Putamen (tissue), 1 donor: ENCODE measurements at regions not wholly inside any gene's neighbourhood (a gene's known extent, or its start where the extent isn't known, plus 50 kb on each side); places are given as distances from the start of the nearest gene placed in this dataset.
"Not testable (repeated sequence)": the region's sequence is repeated elsewhere in the genome, so short reads cannot be mapped to it uniquely, and the experiment has no call there.

ENCODE experiments used
- DNase-seq: peaks from one replicate; pipeline ENCODE4 v3.0.0-alpha.2; 2016; ENCODE audit warnings: low spot score

DNA sequence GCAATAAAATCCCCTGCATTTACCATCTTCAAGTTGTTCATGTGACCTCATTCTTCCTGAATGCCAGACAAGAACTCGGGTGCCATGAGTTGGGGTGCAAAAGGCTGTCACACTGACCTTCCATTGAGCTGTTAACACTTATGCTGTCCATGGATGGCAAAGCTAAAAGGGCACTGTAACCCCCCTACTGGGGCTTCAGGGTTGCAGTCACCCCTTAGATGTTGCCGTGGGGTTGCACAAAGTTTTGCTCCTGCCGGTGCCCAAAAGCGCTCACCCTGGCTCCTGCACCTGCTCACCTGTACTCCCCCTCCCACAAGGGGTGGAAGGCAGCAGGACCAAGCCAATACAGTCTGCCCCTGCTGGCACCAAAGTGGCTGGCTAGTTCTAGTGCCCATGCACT is 208.2 kb downstream of the RHOU start:
- no peak for DNase-seq

DNA sequence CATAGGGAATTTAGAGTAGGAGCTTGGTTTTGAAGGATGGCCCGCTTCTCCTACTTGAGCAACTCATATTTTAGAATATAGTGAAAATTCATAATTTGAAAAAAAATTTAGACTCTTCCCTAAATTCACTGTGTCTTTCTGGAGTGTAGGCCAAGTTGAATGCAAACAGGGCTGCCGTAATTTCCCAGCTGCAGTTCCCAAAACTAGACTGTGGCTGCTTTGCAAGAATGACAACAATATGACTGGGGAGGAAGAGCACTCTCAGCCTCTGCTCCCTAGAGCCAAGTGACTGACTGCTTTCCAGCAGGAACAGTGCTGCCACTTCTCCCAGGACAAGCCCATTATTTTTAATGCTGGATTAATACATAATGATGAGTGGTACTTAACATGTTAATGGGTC is 209.0 kb downstream of the RHOU start:
- no peak for DNase-seq

DNA sequence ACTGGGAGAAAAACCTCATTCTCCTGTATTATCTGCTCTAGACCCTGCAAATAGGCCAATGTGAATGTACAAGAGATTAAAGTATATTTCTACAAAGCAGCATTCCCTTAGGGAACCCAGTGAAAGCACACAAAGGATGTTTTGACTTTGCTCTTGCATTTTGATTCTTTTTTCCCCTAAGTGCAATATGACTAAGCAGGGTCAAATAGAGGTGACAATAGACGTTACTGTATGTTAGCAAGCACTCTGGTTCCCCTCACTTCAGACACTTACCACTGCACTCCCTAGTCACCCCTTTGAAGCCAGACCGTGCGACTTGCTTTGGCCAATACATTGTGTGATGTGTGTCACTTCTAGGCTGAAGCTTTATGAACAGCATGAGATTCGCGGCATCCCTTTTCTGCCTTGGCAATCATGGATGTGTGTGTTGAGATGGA is 209.7 kb downstream of the RHOU start:
- DNase-seq = no peak

DNA sequence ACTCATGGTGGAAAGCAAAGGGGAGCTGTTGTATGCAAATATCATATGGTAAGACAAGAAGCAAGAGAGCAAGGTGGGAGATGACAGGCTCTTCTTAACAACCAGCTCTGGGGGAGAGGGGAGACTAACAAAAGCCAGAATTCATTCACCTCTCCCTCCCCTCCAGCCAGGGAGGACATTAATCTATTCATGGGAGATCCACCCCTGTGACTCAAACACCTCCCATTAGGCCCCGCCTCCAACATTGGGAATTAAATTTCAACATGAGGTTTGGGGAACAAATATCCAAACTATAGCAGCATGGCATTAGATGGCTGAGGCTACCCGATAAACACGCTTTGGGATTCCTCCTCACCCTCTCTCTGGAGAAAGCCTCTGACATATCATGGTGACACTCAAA is 210.6 kb downstream of the RHOU start:
- DNase-seq = no peak

DNA sequence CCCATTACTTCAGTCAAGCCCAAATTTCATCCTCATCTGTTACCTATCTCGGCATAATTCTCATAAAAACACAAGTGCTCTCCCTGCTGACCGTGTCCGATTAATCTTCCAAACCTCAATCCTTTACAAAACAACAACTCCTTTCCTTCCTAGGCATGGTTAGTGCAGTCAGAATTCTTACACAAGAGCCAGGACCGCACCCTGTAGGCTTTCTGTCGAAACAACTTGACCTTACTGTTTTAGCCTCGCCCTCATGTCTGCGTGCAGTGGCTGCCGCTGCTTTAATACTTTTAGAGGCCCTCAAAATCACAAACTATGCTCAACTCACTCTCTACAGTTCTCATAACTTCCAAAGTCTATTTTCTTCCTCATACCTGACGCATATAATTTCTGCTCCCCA is 214.3 kb downstream of the RHOU start:
- DNase-seq = not testable (repeated sequence)

DNA sequence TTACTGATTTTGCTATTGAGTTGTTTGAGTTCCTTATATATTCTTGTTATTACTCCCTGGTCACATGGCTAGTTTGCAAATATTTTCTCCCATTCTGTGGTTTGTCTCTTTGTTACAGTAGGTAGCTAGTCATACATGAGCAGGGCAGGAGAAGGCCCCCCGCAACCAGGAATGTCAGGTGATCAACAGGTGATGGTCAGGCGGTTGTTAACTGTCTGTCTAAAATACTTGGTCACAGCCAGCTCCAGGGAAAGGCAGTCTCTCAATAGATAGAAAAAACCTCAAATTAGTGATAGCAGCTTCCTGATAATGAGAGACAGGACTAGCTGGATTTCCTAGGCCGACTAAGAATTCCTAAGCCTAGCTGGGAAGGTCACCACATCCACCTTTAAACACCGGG is 217.9 kb downstream of the RHOU start:
- no peak for DNase-seq

DNA sequence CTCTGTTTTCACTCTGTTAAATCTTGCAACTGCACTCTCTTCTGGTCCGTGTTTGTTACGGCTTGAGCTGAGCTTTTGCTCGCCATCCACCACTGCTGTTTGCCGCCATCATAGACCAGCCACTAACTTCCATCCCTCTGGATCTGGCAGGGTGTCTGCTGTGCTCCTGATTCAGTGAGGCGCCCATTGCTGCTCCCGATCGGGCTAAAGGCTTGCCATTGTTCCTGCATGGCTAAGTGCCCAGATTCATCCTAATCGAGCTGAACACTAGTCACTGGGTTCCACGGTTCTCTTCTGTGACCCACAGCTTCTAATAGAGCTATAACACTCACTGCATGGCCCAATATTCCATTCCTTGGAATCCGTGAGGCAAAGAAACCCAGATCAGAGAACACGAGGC is 218.5 kb downstream of the RHOU start:
- DNase-seq = peak; percentile 86

DNA sequence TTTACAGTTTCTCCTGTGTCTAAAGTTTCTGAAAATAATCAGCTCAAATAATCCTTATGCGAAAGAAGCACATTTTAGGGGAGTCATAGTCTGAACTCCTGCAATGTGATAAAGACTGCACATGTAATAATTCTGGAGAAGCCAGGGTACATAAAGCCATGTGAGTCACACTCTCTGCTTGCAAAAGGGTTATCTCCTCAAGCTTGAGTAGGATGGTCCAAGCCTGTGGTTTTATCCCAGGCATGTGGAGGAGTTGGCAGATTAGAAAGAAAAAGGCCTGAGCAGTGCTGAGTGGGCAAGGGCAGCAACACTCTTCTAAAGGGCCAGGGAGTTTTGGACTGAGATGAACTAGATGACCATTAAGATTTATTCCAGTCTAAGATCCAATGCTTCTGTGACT is 220.4 kb downstream of the RHOU start:
- DNase-seq = no peak

DNA sequence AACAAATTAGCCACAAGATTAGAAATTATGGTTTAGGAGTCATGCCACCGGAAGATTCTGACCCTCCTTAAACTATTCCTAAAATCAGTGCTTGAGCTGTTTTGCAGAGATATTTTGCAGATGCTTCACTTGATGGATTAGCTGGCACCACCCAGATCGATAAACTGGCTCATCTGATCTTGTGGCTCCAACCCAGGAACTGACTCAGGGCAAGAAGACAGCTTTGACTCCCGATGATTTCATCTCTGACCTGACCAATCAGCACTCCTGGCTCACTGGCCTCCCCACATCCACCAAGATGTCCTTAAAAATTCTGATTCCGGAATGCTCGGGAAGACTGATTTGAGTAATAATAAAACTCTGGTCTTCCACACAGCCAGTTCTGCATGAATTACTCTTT is 221.6 kb downstream of the RHOU start:
- no peak for DNase-seq

DNA sequence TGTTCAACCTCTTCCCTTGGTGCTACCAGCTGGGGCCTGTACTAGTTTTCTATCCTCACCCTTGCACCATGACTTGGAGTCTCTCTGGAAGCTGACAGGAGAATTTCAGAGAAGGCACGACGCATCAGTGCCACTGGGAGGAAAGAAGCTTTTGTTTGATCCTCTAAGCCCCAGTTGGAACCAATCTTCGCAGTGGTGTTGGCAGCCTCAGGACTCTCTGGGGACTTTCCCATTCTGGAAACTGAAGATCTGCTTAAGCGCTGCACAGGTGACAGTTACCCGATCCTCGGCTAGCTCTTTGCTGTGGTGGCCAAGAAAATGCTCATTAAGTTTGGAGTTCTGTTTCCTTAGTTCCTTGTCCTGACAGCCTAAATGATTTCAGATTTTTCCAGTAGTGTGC is 222.3 kb downstream of the RHOU start:
- no peak for DNase-seq

DNA sequence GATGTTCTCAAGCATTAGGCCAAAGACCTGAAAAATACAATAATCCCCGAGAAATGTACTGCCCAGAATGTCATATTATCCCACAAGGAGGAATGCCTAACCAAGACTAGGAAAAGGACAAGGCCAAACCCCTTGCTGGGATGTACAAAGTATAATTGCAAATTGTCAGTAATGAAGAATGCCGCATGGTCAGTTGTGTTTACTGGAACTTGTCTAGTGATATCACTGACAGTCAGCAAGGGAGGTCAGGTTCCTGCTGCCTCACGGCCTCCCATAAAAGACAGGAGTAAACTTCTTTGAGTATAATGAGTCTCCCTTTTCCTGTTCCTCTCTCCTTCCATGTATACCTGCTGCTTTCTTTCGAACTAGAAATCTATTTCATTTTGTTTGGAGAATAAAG is 222.8 kb downstream of the RHOU start:
- DNase-seq = no peak

DNA sequence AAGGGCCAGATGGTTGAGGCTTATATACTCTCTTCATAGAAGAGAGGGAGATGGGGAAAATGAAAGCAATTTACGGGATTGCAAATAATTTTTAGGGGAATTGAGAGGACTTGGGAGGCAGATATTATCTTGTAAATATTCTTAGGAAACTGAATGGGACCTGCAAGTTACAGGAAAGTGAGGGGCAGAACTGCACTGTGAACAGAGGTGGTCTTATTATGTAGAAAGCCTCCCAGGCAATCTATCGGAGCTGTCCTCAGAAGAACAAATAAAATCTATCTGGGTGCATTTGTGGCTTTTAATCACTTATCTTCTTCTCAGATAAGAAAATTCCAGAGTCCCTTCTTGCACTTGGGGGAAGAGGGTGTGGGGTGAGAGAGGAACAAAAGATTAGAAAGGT is 223.5 kb downstream of the RHOU start:
- no peak for DNase-seq

DNA sequence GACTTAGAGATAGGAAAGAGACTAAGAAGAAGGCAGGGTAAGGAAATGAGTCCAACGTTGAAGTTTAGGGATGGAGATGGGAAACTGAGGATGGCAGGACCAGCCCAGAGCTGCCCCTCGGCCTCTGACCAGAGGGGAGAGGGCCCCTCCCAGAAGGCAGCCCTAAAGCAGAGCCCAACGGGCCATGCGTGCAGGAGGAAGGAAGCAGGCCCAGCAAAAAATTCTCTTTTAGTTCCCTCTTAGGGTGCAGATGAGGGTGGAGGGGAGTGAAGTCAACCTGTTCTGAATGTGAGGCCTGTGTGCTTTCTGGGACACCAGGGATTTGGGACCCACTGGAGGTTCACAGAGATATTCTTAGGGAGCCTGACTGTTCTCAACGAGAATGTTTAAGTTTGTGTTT is 225.4 kb downstream of the RHOU start:
- no peak for DNase-seq

DNA sequence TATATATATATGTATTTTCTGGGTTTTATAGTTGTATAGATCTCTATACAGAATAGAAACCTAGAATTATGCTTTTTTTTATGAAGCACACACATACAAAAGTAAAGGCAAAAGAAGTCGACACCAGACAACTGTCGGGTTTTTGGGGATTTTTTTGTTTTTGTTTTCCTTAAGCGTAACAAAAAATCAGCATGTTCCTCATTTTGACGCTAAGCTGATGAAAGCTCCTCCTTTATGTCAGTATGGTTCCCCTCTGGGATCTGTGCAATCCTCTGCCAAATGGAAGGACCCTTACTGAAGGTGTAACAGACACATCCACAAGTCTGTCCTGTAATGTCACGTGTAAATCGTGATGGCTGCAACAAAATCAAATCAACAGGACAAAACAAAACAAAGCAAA is 226.2 kb downstream of the RHOU start:
- no peak for DNase-seq

DNA sequence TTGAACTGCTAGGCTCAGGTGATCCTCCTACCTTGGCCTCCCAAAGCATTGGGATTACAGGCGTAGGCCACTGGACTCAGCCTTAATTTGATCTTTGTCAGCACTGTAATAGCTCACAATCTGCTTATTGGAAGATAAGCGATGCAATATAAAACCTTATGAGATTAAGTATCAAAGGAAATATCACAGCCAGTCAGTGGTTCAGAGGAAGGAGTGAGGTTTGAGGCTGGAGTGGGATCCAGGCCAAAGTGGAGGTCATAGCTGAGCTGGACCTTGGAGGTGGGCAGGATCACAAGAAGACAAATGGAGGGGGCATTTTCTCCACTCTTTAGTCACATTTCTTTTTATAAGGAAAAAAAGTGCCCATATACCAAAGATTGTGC is 228.5 kb downstream of the RHOU start:
- no peak for DNase-seq

DNA sequence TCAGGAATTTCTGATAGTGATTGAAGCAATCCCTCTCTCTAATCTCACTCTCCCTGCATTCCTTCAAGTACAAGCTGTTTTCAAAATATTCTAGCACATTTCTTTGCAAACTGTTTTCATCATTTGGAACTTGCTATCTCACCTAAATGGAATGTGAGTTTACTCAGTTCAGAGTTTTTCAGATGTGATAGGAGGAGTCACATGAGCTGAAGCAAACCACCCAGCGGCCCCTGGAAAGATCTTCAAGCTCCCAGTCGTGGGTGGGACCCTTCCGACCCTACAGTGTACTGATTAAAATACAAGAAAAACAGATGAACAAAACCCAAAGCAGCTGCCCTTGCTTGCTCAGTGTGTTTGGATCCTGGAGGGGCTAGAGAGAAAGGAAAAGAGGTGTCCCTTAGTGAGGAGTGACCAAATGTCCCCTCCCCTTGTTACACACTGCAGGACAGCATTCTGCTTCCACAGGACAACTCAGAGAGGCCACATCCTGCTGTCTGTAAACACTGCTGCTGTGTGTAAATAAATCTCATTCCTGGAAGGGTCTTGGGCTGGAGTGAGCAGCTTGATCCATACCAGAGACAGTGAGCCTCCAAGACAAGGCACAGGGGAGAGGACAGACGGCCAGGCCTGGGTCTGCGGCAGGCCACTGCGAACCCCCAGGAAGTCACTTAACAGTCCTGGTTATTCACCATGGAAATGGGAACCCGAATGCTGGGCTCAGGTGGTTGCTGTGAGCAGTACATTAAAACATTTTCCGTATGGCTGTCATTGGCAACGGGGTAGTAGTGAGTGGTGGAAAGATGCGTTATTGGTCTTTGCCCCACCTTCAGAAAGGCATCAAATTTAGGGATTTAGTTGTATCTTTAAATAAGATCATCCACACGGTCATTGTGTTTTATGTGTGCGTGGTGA is 229.2 kb downstream of the RHOU start:
- DNase-seq = no peak

DNA sequence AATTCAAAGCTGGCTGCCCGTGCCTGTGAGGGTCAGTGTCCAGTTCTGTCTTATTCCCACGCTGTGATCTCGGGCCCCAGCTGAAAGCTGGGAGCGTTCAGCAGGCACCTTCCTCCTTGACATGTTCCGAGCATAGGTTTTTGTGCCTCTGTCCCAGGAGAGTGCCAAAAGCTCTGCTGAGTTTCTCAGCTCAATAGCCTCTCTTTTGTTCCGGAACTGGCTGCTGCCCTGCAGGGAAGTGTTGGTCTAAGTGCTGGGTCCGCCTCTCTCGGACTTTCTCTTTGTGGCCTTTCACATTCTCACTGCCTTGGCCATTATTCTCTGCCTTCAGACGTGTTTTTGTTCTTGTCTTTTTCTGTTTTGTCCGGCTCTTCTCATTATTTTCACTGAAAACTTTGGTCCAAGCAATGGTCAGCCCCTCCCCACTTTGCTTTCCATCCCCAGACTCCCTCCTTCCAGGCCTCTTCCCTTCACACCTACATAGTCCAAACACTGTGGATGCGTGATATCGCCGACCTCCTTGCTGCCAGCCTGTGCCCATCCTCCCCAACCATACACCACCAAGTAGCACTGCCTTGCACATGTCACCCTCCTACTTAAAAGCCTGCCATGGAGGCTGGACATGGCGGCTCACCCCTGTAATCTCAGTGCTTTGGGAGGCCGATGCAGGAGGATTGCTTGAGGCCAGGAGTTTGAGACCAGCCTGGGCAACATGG is 233.8 kb downstream of the RHOU start:
- no peak for DNase-seq

DNA sequence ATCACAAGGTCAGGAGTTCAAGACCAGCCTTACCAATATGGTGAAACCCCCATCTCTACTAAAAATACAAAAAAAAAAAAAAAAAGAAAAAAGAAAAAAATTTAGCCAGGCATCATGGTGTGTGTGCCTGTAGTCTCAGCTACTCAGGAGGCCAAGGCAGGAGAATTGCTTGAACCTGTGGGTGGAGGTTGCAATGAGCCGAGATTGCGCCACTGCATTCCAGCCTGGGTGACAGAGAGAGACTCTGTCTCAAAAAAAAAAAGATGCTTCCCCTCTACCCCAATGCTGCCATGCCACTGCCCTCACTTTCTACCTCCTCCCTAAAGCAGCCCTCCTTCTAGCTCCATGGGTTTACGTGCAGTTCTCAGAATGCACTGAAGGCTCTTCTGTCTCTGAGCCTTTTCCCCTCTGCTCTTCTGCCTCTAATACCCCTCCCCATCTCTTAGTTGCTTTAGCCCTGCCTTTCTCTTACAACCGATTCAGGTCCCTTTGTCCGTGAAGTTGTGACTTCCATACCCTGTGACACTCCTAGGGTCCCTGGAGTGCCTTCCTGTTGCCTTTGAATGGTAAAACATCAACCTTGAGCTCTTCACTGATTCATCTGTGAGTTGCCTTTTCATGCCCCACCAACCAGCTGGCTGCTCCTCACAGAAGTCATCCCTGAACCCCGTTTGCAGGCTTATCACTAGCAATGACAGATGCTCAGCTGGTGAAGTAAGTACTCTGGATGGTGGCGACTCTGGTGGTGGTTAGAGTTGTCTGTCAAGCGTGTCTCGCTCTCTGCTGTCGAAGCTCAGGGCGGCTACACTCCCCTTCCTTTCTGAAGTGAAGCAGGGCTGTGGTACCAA is 234.9 kb downstream of the RHOU start:
- no peak for DNase-seq

DNA sequence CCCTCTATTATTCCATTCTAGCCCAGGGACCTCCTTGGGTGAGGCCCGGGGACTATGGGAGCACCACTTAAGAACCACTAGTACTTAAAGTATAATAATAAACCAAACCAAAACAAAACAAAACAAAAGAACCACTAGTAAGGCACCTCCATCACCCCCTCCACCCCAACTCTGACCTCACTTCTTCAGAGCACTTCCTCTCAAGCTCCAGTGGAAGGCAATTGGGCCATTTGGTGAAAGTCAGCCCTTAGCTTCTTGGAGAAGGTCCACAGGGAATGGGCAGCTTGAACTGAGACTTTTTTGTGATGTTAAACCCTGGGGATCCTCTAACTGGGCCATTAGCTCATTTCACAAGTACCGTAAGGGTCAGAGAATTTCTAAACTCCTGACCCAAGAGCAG is 237.3 kb downstream of the RHOU start:
- DNase-seq = no peak

DNA sequence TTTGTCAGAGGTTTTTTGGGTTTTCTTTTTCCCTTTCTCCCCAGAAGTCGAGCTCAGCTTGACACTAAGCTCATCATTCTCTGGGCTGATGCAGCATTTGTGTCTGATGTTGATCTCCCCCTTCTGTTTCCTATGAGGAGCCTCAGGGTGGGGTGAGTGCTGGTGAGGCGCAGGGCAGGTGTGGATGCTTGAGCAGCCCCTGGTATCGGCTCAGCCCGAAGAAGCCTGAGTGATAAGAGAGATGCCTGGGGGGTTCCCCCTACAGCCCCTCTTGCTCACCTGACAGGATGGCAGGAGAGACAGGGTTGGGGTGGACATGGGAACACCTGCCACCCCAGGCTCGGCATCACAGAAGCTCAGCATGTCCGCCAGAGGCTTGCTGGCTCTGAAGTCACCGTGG is 239.0 kb downstream of the RHOU start:
- DNase-seq = no peak

DNA sequence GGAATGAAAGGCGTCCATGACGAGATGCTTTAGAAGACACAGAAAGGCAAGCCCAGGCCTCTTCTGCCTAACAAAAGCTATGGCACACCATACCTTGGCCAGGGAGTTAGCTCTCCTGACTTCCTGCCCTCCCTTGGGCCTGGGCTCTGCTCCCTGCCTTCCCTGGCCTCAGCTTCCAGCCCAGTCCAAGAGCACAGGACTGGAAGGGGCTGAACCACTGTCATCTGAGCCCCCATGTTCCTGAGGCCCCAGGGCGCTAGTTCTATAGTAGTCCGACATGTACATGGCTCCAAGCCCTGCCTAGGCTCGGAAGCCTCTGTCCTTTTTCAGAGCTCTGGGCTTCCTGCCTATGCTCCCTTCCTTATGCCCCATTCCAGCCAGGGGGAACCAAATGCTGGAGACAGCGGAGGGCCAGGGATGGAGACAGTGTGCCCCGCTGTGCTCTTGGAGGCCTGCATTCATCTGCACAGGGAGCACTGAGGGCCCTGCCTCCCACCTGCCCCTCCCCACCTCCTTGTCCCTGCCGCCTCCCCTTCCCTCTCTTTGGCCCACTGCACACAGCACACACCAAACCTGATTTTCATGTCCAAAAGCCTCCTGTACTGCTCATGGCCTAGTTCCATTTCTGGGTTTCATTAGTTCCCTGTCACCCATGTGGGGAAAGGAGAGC is 240.1 kb downstream of the RHOU start:
- DNase-seq = no peak

DNA sequence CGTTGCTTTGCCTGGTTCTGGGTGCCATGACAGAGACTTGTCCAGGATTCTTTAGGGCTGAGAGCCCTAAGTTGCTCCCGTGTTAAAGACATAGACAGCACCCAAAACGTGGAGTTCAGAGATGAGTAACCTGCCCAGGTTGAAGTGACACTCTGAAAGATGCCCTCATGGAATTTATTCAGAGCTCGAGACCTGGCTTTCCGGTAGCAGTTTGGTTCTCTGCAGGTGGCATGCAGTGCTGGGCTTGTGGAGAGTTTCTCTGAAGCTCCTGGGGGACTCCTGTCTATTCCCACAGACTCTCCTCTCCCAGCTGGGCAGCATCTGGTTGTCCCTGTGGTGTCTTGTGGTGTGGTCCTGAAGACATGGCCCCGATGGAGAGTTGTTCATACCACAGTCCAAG is 241.0 kb downstream of the RHOU start:
- DNase-seq = no peak
